HG03095 (cell line): ENCODE measurements at regions not wholly inside any gene's neighbourhood (a gene's known extent, or its start where the extent isn't known, plus 50 kb on each side); places are given as distances from the start of the nearest gene placed in this dataset.
"Not testable (repeated sequence)": the region's sequence is repeated elsewhere in the genome, so short reads cannot be mapped to it uniquely, and the experiment has no call there.

ENCODE experiments used
- ATAC-seq: cut with Tn5 transposase; IDR thresholded peaks from one replicate; pipeline ENCODE4 v1.9.1; 2021; ENCODE audit warnings: moderate library complexity; ENCODE audit not compliant: unreplicated experiment

GRCh38 chr7:34330308-34330707, 327.7 kb upstream of the NPSR1 start:
- ATAC-seq: no peak

- ATAC-seq: no peak
These were observed 326.9 kb upstream of the NPSR1 start for GRCh38 chr7:34331102-34331501.

- ATAC-seq: no peak
These were observed 326.0 kb upstream of the NPSR1 start for GRCh38 chr7:34332006-34332405.

- ATAC-seq: no peak
These were observed 324.8 kb upstream of the NPSR1 start for GRCh38 chr7:34333184-34333583.

- no peak for ATAC-seq
These were observed 324.1 kb upstream of the NPSR1 start for GRCh38 chr7:34333925-34334324.

- no peak for ATAC-seq
These were observed 320.9 kb upstream of the NPSR1 start for GRCh38 chr7:34337163-34337562.

GRCh38 chr7:34338961-34339526, 319.0 kb upstream of the NPSR1 start:
- no peak for ATAC-seq

- ATAC-seq: no peak
These were observed 316.7 kb upstream of the NPSR1 start for GRCh38 chr7:34341326-34341725.

- ATAC-seq: no peak
These were observed 315.6 kb upstream of the NPSR1 start for GRCh38 chr7:34342387-34342786.

GRCh38 chr7:34343667-34344066, 314.4 kb upstream of the NPSR1 start:
- ATAC-seq: no peak

- no peak for ATAC-seq
These were observed 304.0 kb upstream of the NPSR1 start for GRCh38 chr7:34354011-34354410.

GRCh38 chr7:34354899-34355298, 303.1 kb upstream of the NPSR1 start:
- no peak for ATAC-seq

GRCh38 chr7:34357068-34357467, 300.9 kb upstream of the NPSR1 start:
- ATAC-seq: no peak

GRCh38 chr7:34357946-34358345, 300.1 kb upstream of the NPSR1 start:
- ATAC-seq: no peak

GRCh38 chr7:34358578-34358977, 299.4 kb upstream of the NPSR1 start:
- ATAC-seq: not testable (repeated sequence)

- no peak for ATAC-seq
These were observed 296.3 kb upstream of the NPSR1 start for GRCh38 chr7:34361663-34362250.

GRCh38 chr7:34362621-34363020, 295.4 kb upstream of the NPSR1 start:
- no peak for ATAC-seq

GRCh38 chr7:34364130-34364529, 293.9 kb upstream of the NPSR1 start:
- no peak for ATAC-seq

GRCh38 chr7:34365011-34365410, 293.0 kb upstream of the NPSR1 start:
- no peak for ATAC-seq

GRCh38 chr7:34365611-34366010, 292.4 kb upstream of the NPSR1 start:
- no peak for ATAC-seq

GRCh38 chr7:34371922-34372321, 286.1 kb upstream of the NPSR1 start:
- ATAC-seq: no peak

GRCh38 chr7:34373940-34374339, 284.1 kb upstream of the NPSR1 start:
- ATAC-seq: no peak
